ENCODE measurements at regions not wholly inside any gene's neighbourhood (a gene's known extent, or its start where the extent isn't known, plus 50 kb on each side); places are given as distances from the start of the nearest gene placed in this dataset.

- H3K79me2 ChIP-seq (ENCODE audit: control insufficient read depth, insufficient read depth, low read length), result no peaks in the 10 kb centered on the region
- H3K27me3 ChIP-seq (ENCODE audit: control insufficient read depth, insufficient read depth, low read length), result no peaks in the 10 kb centered on the region
- H3K4me1 ChIP-seq (ENCODE audit: control insufficient read depth, extremely low read depth, insufficient read depth, low read length), result no peaks in the 10 kb centered on the region
- no peaks in the 10 kb centered on the region for H3K9me3 ChIP-seq (ENCODE audit: control insufficient read depth, insufficient read depth, low read depth, low read length)
- no peak for TF ChIP-seq EZH2 (IDR thresholded peaks at IDR 0.05; ENCODE audit: low read length, missing control alignments)
- TF ChIP-seq CTCF (conservative IDR thresholded peaks at IDR 0.05 in 1 of 2, IDR thresholded peaks at IDR 0.05 in 1 of 2; ENCODE audit: low read depth in 1 of 2, low read length in 2 of 2), result no peak
- no peak overlapping the region for H3K27ac ChIP-seq (ENCODE audit: insufficient read depth, low read length)
- H3K4me3 ChIP-seq (replicated peaks in 1 of 4; ENCODE audit: control extremely low read depth in 1 of 4, insufficient read depth in 1 of 4, low read depth in 3 of 4, low read length in 4 of 4), result no peak overlapping the region
- H3K36me3 ChIP-seq (ENCODE audit: control insufficient read depth, insufficient read depth, low read length), result no peaks in the 10 kb centered on the region
- H3K9ac ChIP-seq (ENCODE audit: insufficient read depth, low read length), result no peak overlapping the region
- no peak for DNase-seq (ENCODE audit: low read depth in 2 of 2)
- H2AFZ ChIP-seq (ENCODE audit: low read length), result no peak overlapping the region
- H4K20me1 ChIP-seq (ENCODE audit: control insufficient read depth, extremely low read depth, insufficient read depth, low read length), result no peaks in the 10 kb centered on the region
- H3K4me2 ChIP-seq (ENCODE audit: extremely low read depth, insufficient read depth, low read length), result no peak overlapping the region
Observed at GRCh38 chr13:83987394-83987793, 105.1 kb upstream of the SLITRK1 start.

GRCh38 chr13:83984793-83985192 is 102.5 kb upstream of the SLITRK1 start:
- no peaks in the 10 kb centered on the region for H3K4me1 ChIP-seq (ENCODE audit: control insufficient read depth, extremely low read depth, insufficient read depth, low read length)
- H3K27ac ChIP-seq (ENCODE audit: insufficient read depth, low read length), result no peak overlapping the region
- no peaks in the 10 kb centered on the region for H3K36me3 ChIP-seq (ENCODE audit: control insufficient read depth, insufficient read depth, low read length)
- no peaks in the 10 kb centered on the region for H3K79me2 ChIP-seq (ENCODE audit: control insufficient read depth, insufficient read depth, low read length)
- TF ChIP-seq EZH2 (IDR thresholded peaks at IDR 0.05; ENCODE audit: low read length, missing control alignments) (no peak), CTCF (conservative IDR thresholded peaks at IDR 0.05 in 1 of 2, IDR thresholded peaks at IDR 0.05 in 1 of 2; ENCODE audit: low read depth in 1 of 2, low read length in 2 of 2) (no peak)
- H3K4me3 ChIP-seq (replicated peaks in 1 of 4; ENCODE audit: control extremely low read depth in 1 of 4, insufficient read depth in 1 of 4, low read depth in 3 of 4, low read length in 4 of 4), result no peak overlapping the region
- no peak overlapping the region for H3K4me2 ChIP-seq (ENCODE audit: extremely low read depth, insufficient read depth, low read length)
- no peak overlapping the region for H2AFZ ChIP-seq (ENCODE audit: low read length)
- DNase-seq (ENCODE audit: low read depth in 2 of 2), result no peak
- H3K27me3 ChIP-seq (ENCODE audit: control insufficient read depth, insufficient read depth, low read length), result no peaks in the 10 kb centered on the region
- H4K20me1 ChIP-seq (ENCODE audit: control insufficient read depth, extremely low read depth, insufficient read depth, low read length), result no peaks in the 10 kb centered on the region
- no peaks in the 10 kb centered on the region for H3K9me3 ChIP-seq (ENCODE audit: control insufficient read depth, insufficient read depth, low read depth, low read length)
- H3K9ac ChIP-seq (ENCODE audit: insufficient read depth, low read length), result no peak overlapping the region

- Histone ChIP-seq H2AFZ (ENCODE audit: low read length) (no peak overlapping the region), H3K27me3 (ENCODE audit: control insufficient read depth, insufficient read depth, low read length) (no peaks in the 10 kb centered on the region), H3K4me3 (replicated peaks in 1 of 4; ENCODE audit: control extremely low read depth in 1 of 4, insufficient read depth in 1 of 4, low read depth in 3 of 4, low read length in 4 of 4) (no peak overlapping the region), H3K4me1 (ENCODE audit: control insufficient read depth, extremely low read depth, insufficient read depth, low read length) (no peaks in the 10 kb centered on the region), H3K9ac (ENCODE audit: insufficient read depth, low read length) (no peak overlapping the region), H3K4me2 (ENCODE audit: extremely low read depth, insufficient read depth, low read length) (no peak overlapping the region), H3K9me3 (ENCODE audit: control insufficient read depth, insufficient read depth, low read depth, low read length) (no peaks in the 10 kb centered on the region), H4K20me1 (ENCODE audit: control insufficient read depth, extremely low read depth, insufficient read depth, low read length) (no peaks in the 10 kb centered on the region), H3K79me2 (ENCODE audit: control insufficient read depth, insufficient read depth, low read length) (no peaks in the 10 kb centered on the region), H3K36me3 (ENCODE audit: control insufficient read depth, insufficient read depth, low read length) (no peaks in the 10 kb centered on the region), H3K27ac (ENCODE audit: insufficient read depth, low read length) (no peak overlapping the region)
- no peak for TF ChIP-seq EZH2 (IDR thresholded peaks at IDR 0.05; ENCODE audit: low read length, missing control alignments)
- TF ChIP-seq CTCF (conservative IDR thresholded peaks at IDR 0.05 in 1 of 2, IDR thresholded peaks at IDR 0.05 in 1 of 2; ENCODE audit: low read depth in 1 of 2, low read length in 2 of 2), result no peak
- DNase-seq (ENCODE audit: low read depth in 2 of 2), result no peak
Observed at GRCh38 chr13:83980331-83980730, 98.1 kb upstream of the SLITRK1 start.
